ENCODE measurements at regions not wholly inside any gene's neighbourhood (a gene's known extent, or its start where the extent isn't known, plus 50 kb on each side); places are given as distances from the start of the nearest gene placed in this dataset.

GRCh38 chr5:143987751-143988560, 176.0 kb downstream of the HMHB1 start:
- Histone ChIP-seq H3K4me1 (ENCODE audit: control insufficient read depth in 1 of 2, insufficient read depth in 2 of 2, low read length in 2 of 2) (peaks cover 0 to 1% of the 10 kb centered on the region in 2 donors), H3K27ac (ENCODE audit: low read depth in 1 of 2, low read length in 2 of 2) (no peak overlapping the region), H3K9me3 (ENCODE audit: control insufficient read depth, low read length) (no peaks in the 10 kb centered on the region), H3K36me3 (ENCODE audit: control insufficient read depth in 1 of 2, insufficient read depth in 2 of 2, low read length in 1 of 2) (no peaks in the 10 kb centered on the region), H3K27me3 (ENCODE audit: control insufficient read depth in 1 of 2, insufficient read depth in 2 of 2, low read length in 1 of 2) (no peaks in the 10 kb centered on the region), H3K4me3 (ENCODE audit: low read length in 2 of 2) (no peak overlapping the region)
- 92 to 93% methylated on average over 3 of the region's 3 CpGs for WGBS, 2 donors
- intact Hi-C loops (cut with DNase I): no loop called here
- no peak for ATAC-seq (ENCODE audit: low FRiP score)
- DNase-seq: no peak

- no peaks in the 10 kb centered on the region for H3K9me3 ChIP-seq (ENCODE audit: control insufficient read depth, low read length)
- ATAC-seq (ENCODE audit: low FRiP score): no peak
- 83 to 88% methylated on average over 1 of the region's 1 CpG for WGBS, 2 donors
- H3K4me1 ChIP-seq (ENCODE audit: control insufficient read depth in 1 of 2, insufficient read depth in 2 of 2, low read length in 2 of 2): no peaks in the 10 kb centered on the region
- no peaks in the 10 kb centered on the region for H3K27me3 ChIP-seq (ENCODE audit: control insufficient read depth in 1 of 2, insufficient read depth in 2 of 2, low read length in 1 of 2)
- H3K27ac ChIP-seq (ENCODE audit: low read depth in 1 of 2, low read length in 2 of 2): no peak overlapping the region
- no peak overlapping the region for H3K4me3 ChIP-seq (ENCODE audit: low read length in 2 of 2)
- no peak for DNase-seq
- H3K36me3 ChIP-seq (ENCODE audit: control insufficient read depth in 1 of 2, insufficient read depth in 2 of 2, low read length in 1 of 2): no peaks in the 10 kb centered on the region
- intact Hi-C loops (cut with DNase I): no loop called here
Measured at GRCh38 chr5:143992496-143992895, 178.0 kb downstream of the YIPF5 start.

GRCh38 chr5:144002876-144003275, 167.6 kb downstream of the YIPF5 start:
- ATAC-seq (ENCODE audit: low FRiP score): no peak
- H3K4me3 ChIP-seq (ENCODE audit: low read length in 2 of 2): no peak overlapping the region
- H3K27ac ChIP-seq (ENCODE audit: low read depth in 1 of 2, low read length in 2 of 2): no peak overlapping the region
- DNase-seq: no peak
- no peaks in the 10 kb centered on the region for H3K27me3 ChIP-seq (ENCODE audit: control insufficient read depth in 1 of 2, insufficient read depth in 2 of 2, low read length in 1 of 2)
- intact Hi-C loops (cut with DNase I): no loop called here
- H3K4me1 ChIP-seq (ENCODE audit: control insufficient read depth in 1 of 2, insufficient read depth in 2 of 2, low read length in 2 of 2): no peaks in the 10 kb centered on the region
- no peaks in the 10 kb centered on the region for H3K36me3 ChIP-seq (ENCODE audit: control insufficient read depth in 1 of 2, insufficient read depth in 2 of 2, low read length in 1 of 2)
- no peaks in the 10 kb centered on the region for H3K9me3 ChIP-seq (ENCODE audit: control insufficient read depth, low read length)

GRCh38 chr5:144003636-144004035, 166.8 kb downstream of the YIPF5 start:
- Histone ChIP-seq H3K4me3 (ENCODE audit: low read length in 2 of 2) (no peak overlapping the region), H3K27ac (ENCODE audit: low read depth in 1 of 2, low read length in 2 of 2) (no peak overlapping the region), H3K36me3 (ENCODE audit: control insufficient read depth in 1 of 2, insufficient read depth in 2 of 2, low read length in 1 of 2) (no peaks in the 10 kb centered on the region), H3K27me3 (ENCODE audit: control insufficient read depth in 1 of 2, insufficient read depth in 2 of 2, low read length in 1 of 2) (no peaks in the 10 kb centered on the region), H3K9me3 (ENCODE audit: control insufficient read depth, low read length) (no peaks in the 10 kb centered on the region), H3K4me1 (ENCODE audit: control insufficient read depth in 1 of 2, insufficient read depth in 2 of 2, low read length in 2 of 2) (no peaks in the 10 kb centered on the region)
- 87% methylated on average over 3 of the region's 3 CpGs for WGBS, 2 donors
- intact Hi-C loops (cut with DNase I): no loop called here
- ATAC-seq (ENCODE audit: low FRiP score) (no peak), DNase-seq (no peak)

- intact Hi-C loops (cut with DNase I): no loop called here
- ATAC-seq (ENCODE audit: low FRiP score) (no peak), DNase-seq (no peak)
- WGBS, 2 donors: 34 to 83% methylated on average over 1 of the region's 1 CpG
- Histone ChIP-seq H3K4me1 (ENCODE audit: control insufficient read depth in 1 of 2, insufficient read depth in 2 of 2, low read length in 2 of 2) (no peaks in the 10 kb centered on the region), H3K27me3 (ENCODE audit: control insufficient read depth in 1 of 2, insufficient read depth in 2 of 2, low read length in 1 of 2) (no peaks in the 10 kb centered on the region), H3K36me3 (ENCODE audit: control insufficient read depth in 1 of 2, insufficient read depth in 2 of 2, low read length in 1 of 2) (no peaks in the 10 kb centered on the region), H3K4me3 (ENCODE audit: low read length in 2 of 2) (no peak overlapping the region), H3K27ac (ENCODE audit: low read depth in 1 of 2, low read length in 2 of 2) (no peak overlapping the region), H3K9me3 (ENCODE audit: control insufficient read depth, low read length) (no peaks in the 10 kb centered on the region)
Measured at GRCh38 chr5:144004146-144004545, 166.3 kb downstream of the YIPF5 start.

GRCh38 chr5:144004751-144005150, 165.7 kb downstream of the YIPF5 start:
- intact Hi-C loops (cut with DNase I): no loop called here
- H3K4me1 ChIP-seq (ENCODE audit: control insufficient read depth in 1 of 2, insufficient read depth in 2 of 2, low read length in 2 of 2): no peaks in the 10 kb centered on the region
- no peaks in the 10 kb centered on the region for H3K9me3 ChIP-seq (ENCODE audit: control insufficient read depth, low read length)
- no peaks in the 10 kb centered on the region for H3K36me3 ChIP-seq (ENCODE audit: control insufficient read depth in 1 of 2, insufficient read depth in 2 of 2, low read length in 1 of 2)
- no peak for DNase-seq
- no peak for ATAC-seq (ENCODE audit: low FRiP score)
- no peaks in the 10 kb centered on the region for H3K27me3 ChIP-seq (ENCODE audit: control insufficient read depth in 1 of 2, insufficient read depth in 2 of 2, low read length in 1 of 2)
- H3K27ac ChIP-seq (ENCODE audit: low read depth in 1 of 2, low read length in 2 of 2): no peak overlapping the region
- H3K4me3 ChIP-seq (ENCODE audit: low read length in 2 of 2): no peak overlapping the region
- 89 to 99% methylated on average over 1 of the region's 1 CpG for WGBS, 2 donors

- H3K4me3 ChIP-seq (ENCODE audit: low read length in 2 of 2): no peak overlapping the region
- no peaks in the 10 kb centered on the region for H3K36me3 ChIP-seq (ENCODE audit: control insufficient read depth in 1 of 2, insufficient read depth in 2 of 2, low read length in 1 of 2)
- DNase-seq: no peak
- intact Hi-C loops (cut with DNase I): no loop called here
- H3K9me3 ChIP-seq (ENCODE audit: control insufficient read depth, low read length): no peaks in the 10 kb centered on the region
- H3K27me3 ChIP-seq (ENCODE audit: control insufficient read depth in 1 of 2, insufficient read depth in 2 of 2, low read length in 1 of 2): no peaks in the 10 kb centered on the region
- no peak for ATAC-seq (ENCODE audit: low FRiP score)
- no peak overlapping the region for H3K27ac ChIP-seq (ENCODE audit: low read depth in 1 of 2, low read length in 2 of 2)
- no peaks in the 10 kb centered on the region for H3K4me1 ChIP-seq (ENCODE audit: control insufficient read depth in 1 of 2, insufficient read depth in 2 of 2, low read length in 2 of 2)
Measured at GRCh38 chr5:144009116-144009515, 161.3 kb downstream of the YIPF5 start.

GRCh38 chr5:144011388-144011787, 159.1 kb downstream of the YIPF5 start:
- H3K4me1 ChIP-seq (ENCODE audit: control insufficient read depth in 1 of 2, insufficient read depth in 2 of 2, low read length in 2 of 2): no peaks in the 10 kb centered on the region
- H3K9me3 ChIP-seq (ENCODE audit: control insufficient read depth, low read length): no peaks in the 10 kb centered on the region
- no peak overlapping the region for H3K27ac ChIP-seq (ENCODE audit: low read depth in 1 of 2, low read length in 2 of 2)
- DNase-seq (no peak), ATAC-seq (ENCODE audit: low FRiP score) (no peak)
- H3K4me3 ChIP-seq (ENCODE audit: low read length in 2 of 2): no peak overlapping the region
- intact Hi-C loops (cut with DNase I): no loop called here
- no peaks in the 10 kb centered on the region for H3K36me3 ChIP-seq (ENCODE audit: control insufficient read depth in 1 of 2, insufficient read depth in 2 of 2, low read length in 1 of 2)
- no peaks in the 10 kb centered on the region for H3K27me3 ChIP-seq (ENCODE audit: control insufficient read depth in 1 of 2, insufficient read depth in 2 of 2, low read length in 1 of 2)

GRCh38 chr5:144013816-144014215, 156.6 kb downstream of the YIPF5 start:
- H3K4me1 ChIP-seq (ENCODE audit: control insufficient read depth in 1 of 2, insufficient read depth in 2 of 2, low read length in 2 of 2): no peaks in the 10 kb centered on the region

More at GRCh38 chr5:144013816-144014215, 156.6 kb downstream of the YIPF5 start:
- H3K4me3 ChIP-seq (ENCODE audit: low read length in 2 of 2): no peak overlapping the region
- H3K27ac ChIP-seq (ENCODE audit: low read depth in 1 of 2, low read length in 2 of 2): no peak overlapping the region
- no peak for DNase-seq
- WGBS, 2 donors: 90 to 98% methylated on average over 2 of the region's 2 CpGs
- intact Hi-C loops (cut with DNase I): no loop called here
- no peaks in the 10 kb centered on the region for H3K9me3 ChIP-seq (ENCODE audit: control insufficient read depth, low read length)
- no peaks in the 10 kb centered on the region for H3K27me3 ChIP-seq (ENCODE audit: control insufficient read depth in 1 of 2, insufficient read depth in 2 of 2, low read length in 1 of 2)
- H3K36me3 ChIP-seq (ENCODE audit: control insufficient read depth in 1 of 2, insufficient read depth in 2 of 2, low read length in 1 of 2): no peaks in the 10 kb centered on the region
- no peak for ATAC-seq (ENCODE audit: low FRiP score)
